GM19397 (cell line): ENCODE measurements at regions not wholly inside any gene's neighbourhood (a gene's known extent, or its start where the extent isn't known, plus 50 kb on each side); places are given as distances from the start of the nearest gene placed in this dataset.
"Not testable (repeated sequence)": the region's sequence is repeated elsewhere in the genome, so short reads cannot be mapped to it uniquely, and the experiment has no call there.

Source experiments
- ATAC-seq: cut with Tn5 transposase; IDR thresholded peaks from one replicate; pipeline ENCODE4 v1.9.1; 2021; ENCODE audit warnings: mild to moderate bottlenecking, moderate library complexity; ENCODE audit not compliant: unreplicated experiment

GRCh38 chr15:35967968-35968367, 422.0 kb upstream of the DPH6 start:
- not testable (repeated sequence) for ATAC-seq

GRCh38 chr15:35973029-35973428, 427.1 kb upstream of the DPH6 start:
- no peak for ATAC-seq

GRCh38 chr15:35974052-35974451, 428.1 kb upstream of the DPH6 start:
- no peak for ATAC-seq

GRCh38 chr15:35975941-35976340, 430.0 kb upstream of the DPH6 start:
- ATAC-seq: no peak

- no peak for ATAC-seq
Measured at GRCh38 chr15:35979608-35980007, 433.6 kb upstream of the DPH6 start.

GRCh38 chr15:35980719-35981118, 434.8 kb upstream of the DPH6 start:
- ATAC-seq: no peak

GRCh38 chr15:35986191-35986721, 440.3 kb upstream of the DPH6 start:
- no peak for ATAC-seq

GRCh38 chr15:35987056-35987455, 441.1 kb upstream of the DPH6 start:
- ATAC-seq: no peak

- no peak for ATAC-seq
Measured at GRCh38 chr15:35991386-35991785, 445.4 kb upstream of the DPH6 start.

- no peak for ATAC-seq
Measured at GRCh38 chr15:35992791-35993190, 446.8 kb upstream of the DPH6 start.

- ATAC-seq: no peak
Measured at GRCh38 chr15:35993196-35993595, 447.2 kb upstream of the DPH6 start.

- no peak for ATAC-seq
Measured at GRCh38 chr15:35994876-35995275, 448.9 kb upstream of the DPH6 start.

GRCh38 chr15:35998663-35999602, 453.0 kb upstream of the DPH6 start:
- ATAC-seq: no peak

GRCh38 chr15:36004891-36005490, 459.0 kb upstream of the DPH6 start:
- ATAC-seq: no peak

- ATAC-seq: no peak
Measured at GRCh38 chr15:36005542-36005941, 459.6 kb upstream of the DPH6 start.

- ATAC-seq: no peak
Measured at GRCh38 chr15:36007699-36008098, 461.7 kb upstream of the DPH6 start.

GRCh38 chr15:36008719-36009118, 462.8 kb upstream of the DPH6 start:
- no peak for ATAC-seq

- no peak for ATAC-seq
Measured at GRCh38 chr15:36024031-36024688, 478.2 kb upstream of the DPH6 start.

- ATAC-seq: no peak
Measured at GRCh38 chr15:36026627-36027283, 480.8 kb upstream of the DPH6 start.

GRCh38 chr15:36029606-36030210, 483.7 kb upstream of the DPH6 start:
- ATAC-seq: no peak
